IPS-NIHi7 (cell line): ENCODE measurements at regions not wholly inside any gene's neighbourhood (a gene's known extent, or its start where the extent isn't known, plus 50 kb on each side); places are given as distances from the start of the nearest gene placed in this dataset.
A peak's percentile ranks its signal among the peaks of the same experiment; 100 is the strongest.

Experiments used
- DNase-seq: peaks from one replicate; pipeline ENCODE4 v3.0.0; 2012; ENCODE audit warnings: mixed read lengths; ENCODE audit errors: extremely low spot score

- DNase-seq: no peak
Measured at GRCh38 chr4:147355847-147356246, 125.0 kb upstream of the EDNRA start.

DNA sequence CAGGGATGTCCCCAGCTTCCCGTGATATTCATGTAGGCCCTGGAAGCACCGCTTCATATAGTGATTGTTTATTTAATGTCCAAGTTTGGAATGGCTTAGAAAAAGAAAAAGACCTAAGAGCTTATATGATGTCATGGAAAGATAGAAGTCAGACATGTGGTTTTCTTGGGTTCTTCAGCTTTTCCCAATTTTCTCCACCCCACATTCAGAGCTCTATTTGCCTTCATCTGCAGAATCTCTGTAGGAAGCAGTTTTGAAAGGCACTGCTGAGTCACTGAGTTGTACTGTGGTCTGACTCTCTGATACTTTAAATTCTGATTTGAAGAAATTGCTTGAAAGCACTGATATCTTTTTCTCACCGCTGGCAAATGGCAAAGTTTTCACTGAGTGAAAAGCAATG is 120.6 kb upstream of the EDNRA start:
- no peak for DNase-seq

GRCh38 chr4:147361726-147362125 is 119.2 kb upstream of the EDNRA start:
- DNase-seq: no peak

- DNase-seq: no peak
Measured at GRCh38 chr4:147362938-147363337, 118.0 kb upstream of the EDNRA start.

- DNase-seq: no peak
Measured at GRCh38 chr4:147363514-147363913, 117.4 kb upstream of the EDNRA start.

DNA sequence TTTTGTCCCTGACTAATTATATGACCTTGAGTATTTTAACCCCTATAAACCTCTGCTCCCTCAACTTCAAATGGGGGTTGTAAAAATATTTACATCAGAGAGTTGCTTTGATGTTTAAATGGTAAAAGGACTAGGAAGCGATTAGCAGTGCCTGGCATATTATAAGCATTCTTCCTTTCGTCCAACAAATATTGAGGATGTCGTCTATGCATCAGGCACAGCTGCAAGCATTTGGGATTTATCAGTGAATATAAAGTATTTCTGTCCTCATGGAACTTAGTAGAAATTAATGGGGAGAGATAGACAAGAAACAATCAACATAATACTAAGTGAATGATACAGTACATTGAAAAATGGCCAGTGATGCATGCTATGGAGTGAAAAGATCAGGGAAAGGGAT is 115.5 kb upstream of the EDNRA start:
- no peak for DNase-seq

GRCh38 chr4:147366164-147366563 is 114.7 kb upstream of the EDNRA start:
- DNase-seq: no peak

GRCh38 chr4:147367891-147368290 is 113.0 kb upstream of the EDNRA start:
- DNase-seq: no peak

- DNase-seq: no peak
Measured at GRCh38 chr4:147368948-147369347, 111.9 kb upstream of the EDNRA start.

GRCh38 chr4:147370473-147370872 is 110.4 kb upstream of the EDNRA start:
- DNase-seq: no peak

DNA sequence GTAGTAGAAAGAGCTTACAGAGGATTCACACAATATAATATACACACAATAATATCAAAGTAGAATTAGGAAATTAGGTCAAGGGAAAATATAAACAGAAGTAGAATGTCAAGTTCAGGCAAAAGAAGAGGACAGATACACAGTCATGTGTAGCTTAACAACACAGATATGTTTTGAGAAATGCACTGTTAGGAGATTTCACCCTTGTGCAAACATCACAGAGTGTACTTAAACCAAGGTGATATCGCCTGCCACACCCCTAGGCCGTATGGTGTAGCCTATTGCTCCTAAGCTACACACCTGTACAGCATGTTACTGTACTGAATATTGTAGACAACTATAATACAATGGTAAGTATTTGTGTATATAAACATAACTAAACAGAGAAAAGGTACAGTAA is 110.0 kb upstream of the EDNRA start:
- no peak for DNase-seq

DNA sequence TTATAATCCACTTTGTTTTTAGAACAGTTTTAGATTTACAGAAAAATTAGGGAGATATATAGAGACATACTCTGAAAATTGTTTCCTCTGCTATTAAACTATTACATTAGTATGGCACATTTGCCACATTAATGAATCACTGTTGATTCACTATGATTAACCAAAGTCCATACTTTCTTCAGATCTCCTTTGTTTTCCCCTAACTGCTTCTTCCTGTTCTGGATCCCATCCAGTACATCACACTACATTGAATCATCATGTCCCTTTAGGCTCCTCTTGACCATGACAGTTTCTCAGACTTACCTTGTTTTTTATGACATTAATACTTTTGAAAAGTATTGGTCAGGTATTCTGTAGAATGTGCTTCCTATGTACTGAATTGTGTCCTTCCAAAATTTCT is 109.2 kb upstream of the EDNRA start:
- no peak for DNase-seq

DNA sequence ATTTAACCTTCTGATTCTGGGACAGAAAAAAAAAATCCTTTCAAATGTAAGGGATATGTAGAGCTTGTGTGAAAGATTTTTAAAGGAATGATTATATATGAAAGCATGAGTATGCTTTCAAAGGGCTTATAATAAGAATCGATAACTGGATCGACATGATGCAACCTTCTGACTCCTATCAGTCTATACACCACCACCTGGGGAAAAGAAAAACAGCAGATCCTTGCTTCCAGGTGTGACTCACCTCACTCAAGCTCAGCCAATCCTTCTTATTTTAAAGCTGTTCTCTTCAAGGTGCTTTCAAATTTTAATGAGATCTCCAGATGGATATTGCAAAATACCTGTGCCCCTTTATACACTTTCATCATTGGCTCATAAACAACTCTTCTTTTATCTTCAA is 102.1 kb upstream of the EDNRA start:
- DNase-seq: peak; percentile 39

DNA sequence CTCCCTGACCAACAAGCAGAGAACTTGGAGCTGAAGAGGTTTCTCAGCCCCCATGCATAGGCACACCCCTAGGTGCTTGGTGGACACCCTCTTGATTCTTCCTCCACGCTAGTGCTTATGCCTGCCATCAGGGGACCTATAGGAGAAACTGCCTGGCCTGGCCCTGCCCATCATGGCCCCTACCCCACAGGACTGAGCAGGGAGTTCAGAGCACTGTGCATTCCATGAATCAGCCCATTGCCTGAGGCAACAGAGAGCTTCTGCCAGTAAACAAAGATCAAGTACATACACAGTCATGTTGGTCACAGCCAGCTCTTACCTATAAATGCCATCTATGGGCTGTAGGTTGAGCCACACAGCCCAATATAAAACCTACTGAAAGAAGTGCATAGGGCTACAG is 99.1 kb upstream of the EDNRA start:
- no peak for DNase-seq

- no peak for DNase-seq
Measured at GRCh38 chr4:147388018-147388417, 92.9 kb upstream of the EDNRA start.

- no peak for DNase-seq
Measured at GRCh38 chr4:147396105-147396504, 84.8 kb upstream of the EDNRA start.

GRCh38 chr4:147398556-147398955 is 82.3 kb upstream of the EDNRA start:
- no peak for DNase-seq

DNA sequence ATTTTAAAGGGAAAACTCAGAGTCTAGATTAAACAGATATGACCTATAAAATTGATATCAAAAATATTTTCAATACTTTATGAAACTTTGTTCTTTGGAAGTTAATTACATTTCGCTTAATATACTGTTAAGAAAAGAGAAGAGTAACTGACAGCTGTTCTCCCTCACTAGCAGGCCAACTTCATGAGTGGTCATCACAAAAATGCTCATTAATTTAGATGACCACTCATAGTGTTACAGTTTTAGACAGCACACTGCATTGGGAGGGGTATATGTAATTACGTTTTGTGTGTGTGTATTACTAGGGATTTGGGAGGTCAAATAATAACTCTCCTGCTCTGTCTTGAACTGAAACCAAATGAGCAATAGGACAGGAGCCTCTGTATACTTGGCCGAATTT is 80.2 kb upstream of the EDNRA start:
- DNase-seq: no peak

- DNase-seq: no peak
Measured at GRCh38 chr4:147401221-147401620, 79.7 kb upstream of the EDNRA start.

DNA sequence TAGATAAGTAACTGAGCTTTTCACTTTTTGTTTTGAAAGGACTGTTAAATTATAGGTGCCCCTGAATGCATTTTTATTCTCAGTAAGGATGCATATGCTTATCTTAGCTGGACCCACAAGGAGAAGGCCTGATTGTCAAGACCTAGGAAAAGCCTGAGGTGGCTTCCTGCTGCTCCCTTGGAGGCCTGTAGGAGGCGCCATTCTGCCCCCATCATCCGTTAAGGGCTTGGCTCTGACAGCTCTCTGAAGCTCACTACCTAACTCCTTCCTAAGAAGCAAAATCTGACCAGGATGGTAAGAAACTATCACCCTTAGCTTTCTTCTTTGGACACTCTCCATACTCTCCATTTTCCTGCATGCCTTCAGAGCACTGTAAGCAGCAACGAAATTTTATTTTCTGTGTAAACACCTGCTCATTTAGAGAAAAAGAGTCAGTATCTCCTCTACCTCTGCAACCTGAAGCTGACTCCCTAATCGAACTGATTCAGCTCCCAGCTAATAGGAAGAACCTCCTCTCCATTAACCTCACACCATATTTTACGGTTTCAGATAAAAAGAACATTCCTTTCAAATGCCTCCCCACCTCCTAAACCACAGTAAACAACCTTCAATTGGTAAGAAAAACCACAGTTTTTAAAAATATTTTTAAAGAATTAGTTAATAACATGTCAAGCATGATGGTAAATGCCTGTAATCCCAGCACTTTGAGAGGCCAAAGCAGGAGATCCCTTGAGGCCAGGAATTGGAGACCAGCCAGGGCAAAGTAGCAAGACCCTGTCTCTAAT is 73.4 kb upstream of the EDNRA start:
- DNase-seq: peak; percentile 54

- no peak for DNase-seq
Measured at GRCh38 chr4:147408189-147408588, 72.7 kb upstream of the EDNRA start.

GRCh38 chr4:147409350-147409749 is 71.5 kb upstream of the EDNRA start:
- no peak for DNase-seq

DNA sequence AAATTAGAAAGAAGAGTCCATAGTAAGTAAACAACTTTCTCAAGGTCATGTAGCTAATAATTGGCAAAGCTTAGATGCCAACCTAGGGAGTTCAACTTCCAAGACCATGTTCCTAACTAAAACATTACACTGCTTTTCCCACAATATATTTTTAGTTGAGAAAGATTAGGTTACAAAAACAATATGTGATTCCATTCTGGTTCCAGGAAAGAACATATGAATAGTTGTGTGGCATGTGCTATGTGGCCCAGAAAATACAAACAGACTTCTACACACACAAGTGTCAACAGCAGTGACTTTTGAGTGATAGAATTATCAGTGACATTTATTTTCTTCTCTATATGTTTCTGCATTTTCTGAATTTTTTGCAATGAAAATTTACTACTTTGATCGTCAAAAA is 62.7 kb upstream of the EDNRA start:
- DNase-seq: no peak

- DNase-seq: no peak
Measured at GRCh38 chr4:147421456-147421855, 59.4 kb upstream of the EDNRA start.
